MCF 10A (cell line): ENCODE measurements at regions not wholly inside any gene's neighbourhood (a gene's known extent, or its start where the extent isn't known, plus 50 kb on each side); places are given as distances from the start of the nearest gene placed in this dataset.

Experiments used
- BruUV-seq: library from RNA; stranded (reverse); fragments of 400-500 nt; replicated peaks from 2 replicates; lab custom pipeline; 2021; lab: Mats Ljungman, UMichigan
- CTCF ChIA-PET: fragments of 300-600 bp; sonication (Branson Sonifier 250); formaldehyde crosslinking; extraction: SDS; loops from one replicate; lab custom pipeline; 2021; ENCODE audit warnings: antibody characterized with exemption, inconsistent platforms; lab: Yijun Ruan, JAX
- POLR2A ChIA-PET: fragments of 300-600, 350-650 bp; sonication (Branson Sonifier 250); formaldehyde crosslinking; extraction: SDS; loops from one replicate; lab custom pipeline; 2020; ENCODE audit warnings: antibody characterized with exemption, inconsistent platforms; lab: Yijun Ruan, JAX
- DNase-seq: peaks from one replicate; pipeline ENCODE4 v3.0.0-alpha.2; 2018; ENCODE audit not compliant: unreplicated experiment
- H3K27ac Mint-ChIP-seq: one replicate; pipeline ENCODE4 v1.8.0; 2022; ENCODE audit warnings: mild to moderate bottlenecking, low read depth, mixed read lengths; ENCODE audit not compliant: unreplicated experiment
- H3K27me3 Mint-ChIP-seq: one replicate; pipeline ENCODE4 v1.8.0; 2022; ENCODE audit warnings: mixed read lengths; ENCODE audit not compliant: insufficient read depth, unreplicated experiment
- H3K36me3 Mint-ChIP-seq: one replicate; pipeline ENCODE4 v1.8.0; 2022; ENCODE audit warnings: mild to moderate bottlenecking, moderate library complexity, mixed read lengths; ENCODE audit not compliant: insufficient read depth, unreplicated experiment
- H3K4me1 Mint-ChIP-seq: one replicate; pipeline ENCODE4 v1.8.0; 2022; ENCODE audit warnings: mixed read lengths; ENCODE audit not compliant: insufficient read depth, unreplicated experiment
- H3K4me3 Mint-ChIP-seq: one replicate; pipeline ENCODE4 v1.8.0; 2022; ENCODE audit warnings: mild to moderate bottlenecking, moderate library complexity, mixed read lengths; ENCODE audit not compliant: unreplicated experiment
- H3K9me3 Mint-ChIP-seq: one replicate; pipeline ENCODE4 v1.8.0; 2022; ENCODE audit warnings: mixed read lengths; ENCODE audit not compliant: unreplicated experiment
- intact Hi-C: fragments of 100-400 bp; cut with micrococcal nuclease; formaldehyde crosslinking; loops from 2 replicates; pipeline ENCODE4 v1.14.1; 2022
- TF ChIP-seq, protein P1 (sequence below): fragments of 200-600 bp; IDR thresholded peaks from one replicate; pipeline ENCODE4 v1.8.0; 2022; ENCODE audit warnings: antibody characterized with exemption, mild to moderate bottlenecking; ENCODE audit not compliant: unreplicated experiment

DNA sequence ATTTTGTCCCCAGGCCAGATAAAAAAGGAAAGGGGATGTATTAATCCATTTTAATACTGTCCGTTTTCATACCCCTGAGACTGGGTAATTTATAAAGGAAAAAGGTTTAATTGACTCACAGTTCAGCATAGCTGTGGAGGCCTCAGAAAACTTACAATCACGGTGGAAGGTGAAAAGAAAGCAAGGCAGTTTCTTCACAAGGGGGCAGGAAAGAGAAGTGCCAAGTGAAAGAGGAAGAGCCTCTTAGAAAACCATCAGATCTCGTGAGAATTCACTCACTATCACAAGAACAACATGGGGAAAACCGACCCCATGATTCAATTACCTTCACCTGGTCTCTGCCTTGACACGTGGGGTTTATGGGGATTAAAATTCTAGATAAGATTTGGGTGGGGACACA, 152.5 kb downstream of the IBTK start:
- ChIA-PET POLR2A (no interaction called here), CTCF (no interaction called here)
- Mint-ChIP-seq H3K27ac (no peak overlapping the region), H3K4me1 (no peaks in the 10 kb centered on the region), H3K4me3 (no peak overlapping the region), H3K27me3 (no peaks in the 10 kb centered on the region), H3K36me3 (no peaks in the 10 kb centered on the region), H3K9me3 (no peaks in the 10 kb centered on the region)
- no peak for DNase-seq
- intact Hi-C loops: no loop called here
- BruUV-seq: no TSS peak
- TF ChIP-seq, protein P1, sequence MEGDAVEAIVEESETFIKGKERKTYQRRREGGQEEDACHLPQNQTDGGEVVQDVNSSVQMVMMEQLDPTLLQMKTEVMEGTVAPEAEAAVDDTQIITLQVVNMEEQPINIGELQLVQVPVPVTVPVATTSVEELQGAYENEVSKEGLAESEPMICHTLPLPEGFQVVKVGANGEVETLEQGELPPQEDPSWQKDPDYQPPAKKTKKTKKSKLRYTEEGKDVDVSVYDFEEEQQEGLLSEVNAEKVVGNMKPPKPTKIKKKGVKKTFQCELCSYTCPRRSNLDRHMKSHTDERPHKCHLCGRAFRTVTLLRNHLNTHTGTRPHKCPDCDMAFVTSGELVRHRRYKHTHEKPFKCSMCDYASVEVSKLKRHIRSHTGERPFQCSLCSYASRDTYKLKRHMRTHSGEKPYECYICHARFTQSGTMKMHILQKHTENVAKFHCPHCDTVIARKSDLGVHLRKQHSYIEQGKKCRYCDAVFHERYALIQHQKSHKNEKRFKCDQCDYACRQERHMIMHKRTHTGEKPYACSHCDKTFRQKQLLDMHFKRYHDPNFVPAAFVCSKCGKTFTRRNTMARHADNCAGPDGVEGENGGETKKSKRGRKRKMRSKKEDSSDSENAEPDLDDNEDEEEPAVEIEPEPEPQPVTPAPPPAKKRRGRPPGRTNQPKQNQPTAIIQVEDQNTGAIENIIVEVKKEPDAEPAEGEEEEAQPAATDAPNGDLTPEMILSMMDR: no peak

DNA sequence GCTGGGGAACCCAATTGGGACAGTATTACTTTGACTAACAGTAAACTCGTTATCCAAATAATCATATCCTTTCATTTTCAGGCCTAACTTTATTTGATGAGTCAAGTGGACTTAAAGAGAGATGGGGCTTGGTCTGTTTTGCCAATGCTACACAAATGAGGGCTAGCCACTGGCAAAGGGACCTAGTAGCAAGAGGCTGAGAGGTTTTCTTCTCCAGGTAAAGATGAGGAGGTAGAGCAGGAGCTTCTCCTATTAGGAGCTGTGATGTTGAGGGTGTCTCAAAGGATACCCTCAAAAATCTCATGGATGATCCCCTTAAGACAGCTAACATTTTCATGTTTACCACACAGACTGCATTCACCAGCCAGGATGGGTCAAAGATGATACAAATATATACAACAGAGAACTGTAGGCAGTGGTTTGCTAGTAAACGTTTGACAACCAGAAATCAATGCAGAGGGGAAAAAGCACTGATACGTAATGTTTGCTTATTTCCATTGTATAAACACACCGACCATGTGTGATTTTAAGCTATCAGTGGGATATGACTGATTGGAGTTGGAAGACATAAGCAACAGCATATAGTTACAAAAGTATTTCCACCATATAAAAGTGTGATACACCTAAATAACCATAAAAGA, 153.3 kb downstream of the IBTK start:
- no peaks in the 10 kb centered on the region for H3K9me3 Mint-ChIP-seq
- TF ChIP-seq, protein P1: no peak
- no peak for DNase-seq
- ChIA-PET CTCF (interaction anchor here (0.6 kb wide), 1 partner anchor 1894 kb away, joined by 3 read pairs; no protein-coding TSS in a partner anchor), POLR2A (interaction anchor here (0.6 kb wide), 1 partner anchor 128 kb away, joined by 4 read pairs; no protein-coding TSS in a partner anchor)
- no peaks in the 10 kb centered on the region for H3K4me1 Mint-ChIP-seq
- intact Hi-C loops: no loop called here
- H3K27me3 Mint-ChIP-seq: no peaks in the 10 kb centered on the region
- no peak overlapping the region for H3K4me3 Mint-ChIP-seq
- no peaks in the 10 kb centered on the region for H3K36me3 Mint-ChIP-seq
- no TSS peak for BruUV-seq
- no peak overlapping the region for H3K27ac Mint-ChIP-seq

DNA sequence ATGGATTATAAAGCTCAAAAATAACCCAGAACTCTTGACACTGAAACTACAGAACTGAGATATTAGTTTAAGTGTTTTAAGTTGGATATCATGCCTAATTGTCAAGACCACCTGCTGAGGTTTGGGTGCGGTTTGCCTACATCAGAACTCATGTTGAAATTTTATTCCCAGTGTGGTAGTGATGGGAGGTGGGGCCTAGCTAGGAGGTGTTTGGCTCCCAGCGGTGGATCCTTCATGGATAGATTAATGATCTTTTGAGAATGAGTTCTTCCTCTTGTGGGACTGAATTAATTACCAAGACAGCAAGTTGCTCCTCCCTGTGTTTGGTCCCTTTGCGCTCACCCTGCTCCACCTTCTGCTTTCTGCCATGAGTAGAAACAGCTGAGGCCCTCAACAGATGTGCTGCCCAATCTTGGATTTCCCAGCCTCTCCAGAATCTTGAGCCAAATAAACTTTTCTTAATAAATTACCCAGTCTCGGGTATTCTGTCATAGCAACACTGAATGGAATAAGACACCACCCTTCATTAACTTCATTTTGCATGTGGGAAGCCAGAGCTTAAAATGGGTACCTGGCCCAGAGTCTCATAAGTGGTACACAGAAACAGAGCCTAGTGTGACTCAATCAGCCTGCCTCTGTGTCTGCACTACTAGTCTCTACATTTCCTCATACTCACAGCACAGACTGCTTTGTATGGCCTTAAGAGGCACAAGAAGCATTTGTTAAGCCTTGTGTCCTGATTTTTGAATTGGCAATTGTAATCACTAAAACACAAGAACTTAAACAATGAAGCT, 158.4 kb downstream of the IBTK start:
- H3K4me1 Mint-ChIP-seq: no peaks in the 10 kb centered on the region
- BruUV-seq: no TSS peak
- H3K9me3 Mint-ChIP-seq: no peaks in the 10 kb centered on the region
- intact Hi-C loops: no loop called here
- no peak overlapping the region for H3K4me3 Mint-ChIP-seq
- H3K36me3 Mint-ChIP-seq: no peaks in the 10 kb centered on the region
- H3K27ac Mint-ChIP-seq: no peak overlapping the region
- no peaks in the 10 kb centered on the region for H3K27me3 Mint-ChIP-seq
- TF ChIP-seq, protein P1: no peak
- CTCF ChIA-PET: interaction anchor here (0.6 to 0.8 kb wide), 2 partner anchors 48 to 89 kb away, joined by 3 to 4 read pairs; no protein-coding TSS in a partner anchor
- POLR2A ChIA-PET: no interaction called here
- DNase-seq: no peak

GRCh38 chr6:82086944-82087343, 160.6 kb downstream of the IBTK start:
- Mint-ChIP-seq H3K27me3 (no peaks in the 10 kb centered on the region), H3K4me3 (no peak overlapping the region), H3K4me1 (no peaks in the 10 kb centered on the region), H3K36me3 (no peaks in the 10 kb centered on the region), H3K27ac (no peak overlapping the region), H3K9me3 (no peaks in the 10 kb centered on the region)
- ChIA-PET CTCF (no interaction called here), POLR2A (interaction anchor here (0.6 kb wide), 1 partner anchor 56 kb away, joined by 3 read pairs; no protein-coding TSS in a partner anchor)
- intact Hi-C loops: no loop called here
- DNase-seq: no peak
- BruUV-seq: no TSS peak
- TF ChIP-seq, protein P1: no peak
